NT2/D1 (cell line): ENCODE measurements at regions not wholly inside any gene's neighbourhood (a gene's known extent, or its start where the extent isn't known, plus 50 kb on each side); places are given as distances from the start of the nearest gene placed in this dataset.
"Not testable (repeated sequence)": the region's sequence is repeated elsewhere in the genome, so short reads cannot be mapped to it uniquely, and the experiment has no call there.

Experiments
- DNase-seq: peaks from one replicate; pipeline ENCODE4 v3.0.0-alpha.2; 2011; ENCODE audit warnings: low read depth, low spot score
- H3K27me3 ChIP-seq: 2 replicates; pipeline ENCODE4 v1.6.0; 2011; ENCODE audit warnings: mild to moderate bottlenecking; ENCODE audit not compliant: insufficient read length, insufficient read depth
- H3K36me3 ChIP-seq: 2 replicates; pipeline ENCODE4 v1.6.1; 2011; ENCODE audit warnings: mild to moderate bottlenecking, low read length, mixed read lengths; ENCODE audit not compliant: insufficient read depth, insufficient read length
- H3K4me1 ChIP-seq: 2 replicates; pipeline ENCODE4 v1.5.1; 2011; ENCODE audit not compliant: insufficient read depth, insufficient read length
- H3K4me3 ChIP-seq: 2 replicates; pipeline ENCODE4 v1.5.1; 2011; ENCODE audit warnings: low read depth; ENCODE audit not compliant: insufficient read length
- H3K9ac ChIP-seq: 2 replicates; pipeline ENCODE4 v1.6.0; 2011; ENCODE audit warnings: low read depth; ENCODE audit not compliant: insufficient read length
- H3K9me3 ChIP-seq: 2 replicates; pipeline ENCODE4 v1.5.1; 2011; ENCODE audit warnings: mild to moderate bottlenecking, low read length; ENCODE audit not compliant: insufficient read depth
- SUZ12 ChIP-seq: IDR thresholded peaks from 2 replicates; pipeline ENCODE4 v1.6.1; 2011; ENCODE audit not compliant: insufficient read length, insufficient read depth; ENCODE audit errors: extremely low read depth
- YY1 ChIP-seq: IDR thresholded peaks from 2 replicates; pipeline ENCODE4 v1.6.1; 2011; ENCODE audit not compliant: insufficient read length, insufficient read depth
- ZNF274 ChIP-seq: IDR thresholded peaks from 2 replicates; pipeline ENCODE4 v1.6.1; 2011; ENCODE audit warnings: mild to moderate bottlenecking, low read depth, low read length

- no peak for DNase-seq
Observed at GRCh38 chr1:182211386-182211785, 149.9 kb upstream of the ZNF648 start.

DNA sequence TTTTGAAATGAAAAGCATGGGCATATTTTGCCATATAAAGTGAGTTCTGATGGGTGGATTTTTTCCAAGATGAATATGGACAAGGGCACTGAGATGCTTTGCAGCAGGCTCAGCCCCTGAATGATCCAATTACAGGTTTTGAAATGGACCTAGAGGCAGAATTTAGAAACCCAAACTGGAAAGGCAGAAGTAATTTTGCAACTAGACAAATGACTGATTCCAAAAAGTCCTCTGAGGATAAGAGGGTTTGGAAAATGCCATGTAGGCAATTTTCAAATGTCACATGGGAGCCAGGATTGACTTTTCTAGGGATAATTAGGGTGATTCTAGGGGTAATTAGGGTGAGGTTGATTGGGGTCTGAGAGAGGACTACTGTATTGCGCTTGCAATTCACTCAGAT lies 148.9 kb upstream of the ZNF648 start:
- Histone ChIP-seq H3K9me3 (no peaks in the 10 kb centered on the region), H3K36me3 (no peaks in the 10 kb centered on the region), H3K4me3 (no peak overlapping the region), H3K4me1 (peaks cover 4% of the 10 kb centered on the region), H3K9ac (no peak overlapping the region), H3K27me3 (no peaks in the 10 kb centered on the region)
- no peak for DNase-seq
- TF ChIP-seq ZNF274 (no peak), YY1 (no peak), SUZ12 (no peak)

More at GRCh38 chr1:182211386-182211785, 149.9 kb upstream of the ZNF648 start:
- Histone ChIP-seq H3K4me3 (no peak overlapping the region), H3K9ac (no peak overlapping the region), H3K36me3 (no peaks in the 10 kb centered on the region), H3K4me1 (peaks cover 4% of the 10 kb centered on the region), H3K27me3 (no peaks in the 10 kb centered on the region), H3K9me3 (no peaks in the 10 kb centered on the region)
- TF ChIP-seq ZNF274 (no peak), YY1 (no peak), SUZ12 (no peak)

DNA sequence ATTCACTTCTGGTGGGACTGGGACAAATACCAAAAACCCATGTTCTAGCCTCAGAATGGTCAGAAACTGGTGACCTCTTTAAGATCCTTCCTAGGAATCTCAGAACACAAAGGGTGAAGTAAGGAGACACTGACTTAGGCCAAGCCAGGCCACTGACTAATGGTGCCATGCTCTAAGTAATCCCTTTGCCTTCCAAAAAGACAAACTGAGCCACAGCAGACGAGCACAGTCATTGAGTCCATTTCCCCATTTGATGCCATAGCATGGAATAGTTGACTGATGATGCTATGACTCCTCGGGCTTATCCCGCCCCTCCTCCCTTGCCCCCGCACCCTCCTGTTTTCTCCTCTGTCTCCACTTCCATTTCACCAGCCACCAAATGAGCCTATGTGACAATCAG lies 145.8 kb upstream of the ZNF648 start:
- H3K36me3 ChIP-seq = no peaks in the 10 kb centered on the region
- H3K9me3 ChIP-seq = no peaks in the 10 kb centered on the region
- no peak for TF ChIP-seq YY1
- no peak for TF ChIP-seq ZNF274
- TF ChIP-seq SUZ12 = no peak
- DNase-seq = no peak
- H3K27me3 ChIP-seq = no peaks in the 10 kb centered on the region
- no peak overlapping the region for H3K4me3 ChIP-seq
- H3K4me1 ChIP-seq = peaks cover 4% of the 10 kb centered on the region
- no peak overlapping the region for H3K9ac ChIP-seq

DNA sequence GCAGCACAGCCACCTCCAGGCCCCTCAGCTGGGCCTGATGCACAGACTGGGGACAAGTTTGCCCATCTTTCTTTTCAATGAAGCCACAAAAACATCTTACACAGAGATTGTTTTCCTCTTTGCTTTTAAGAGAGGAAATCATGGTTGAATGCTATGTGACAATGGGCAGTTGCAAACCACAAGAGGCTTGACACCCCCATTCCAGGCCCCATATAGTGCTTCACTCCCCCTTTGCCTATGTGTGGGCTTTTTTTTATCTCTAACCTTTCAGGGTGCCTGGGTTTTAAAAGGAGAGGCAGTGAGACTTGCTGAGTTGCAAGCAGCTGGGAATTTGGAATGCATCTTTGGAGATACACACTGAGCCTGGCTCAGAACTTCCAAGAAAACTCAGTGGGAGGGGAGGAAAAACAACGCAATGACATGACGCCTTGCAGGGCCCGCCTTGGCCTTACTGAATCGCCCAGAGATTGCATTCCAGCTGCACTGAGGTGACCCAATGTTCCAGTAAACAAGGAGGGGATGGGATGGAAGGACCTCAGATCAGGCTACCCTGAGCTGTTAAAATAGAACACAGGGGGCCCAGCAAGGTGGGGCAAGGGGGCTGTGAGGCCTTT lies 145.2 kb upstream of the ZNF648 start:
- peaks cover 4% of the 10 kb centered on the region for H3K4me1 ChIP-seq
- no peaks in the 10 kb centered on the region for H3K36me3 ChIP-seq
- no peak overlapping the region for H3K9ac ChIP-seq
- H3K27me3 ChIP-seq = no peaks in the 10 kb centered on the region
- H3K9me3 ChIP-seq = no peaks in the 10 kb centered on the region
- no peak overlapping the region for H3K4me3 ChIP-seq
- no peak for DNase-seq
- TF ChIP-seq SUZ12 (no peak), ZNF274 (no peak), YY1 (no peak)

GRCh38 chr1:182205351-182206022 lies 144.0 kb upstream of the ZNF648 start:
- peaks cover 4% of the 10 kb centered on the region for H3K4me1 ChIP-seq
- no peak for DNase-seq
- no peaks in the 10 kb centered on the region for H3K27me3 ChIP-seq
- no peak overlapping the region for H3K9ac ChIP-seq
- H3K36me3 ChIP-seq = no peaks in the 10 kb centered on the region
- H3K4me3 ChIP-seq = no peak overlapping the region
- H3K9me3 ChIP-seq = no peaks in the 10 kb centered on the region
- no peak for TF ChIP-seq ZNF274
- no peak for TF ChIP-seq SUZ12
- no peak for TF ChIP-seq YY1

DNA sequence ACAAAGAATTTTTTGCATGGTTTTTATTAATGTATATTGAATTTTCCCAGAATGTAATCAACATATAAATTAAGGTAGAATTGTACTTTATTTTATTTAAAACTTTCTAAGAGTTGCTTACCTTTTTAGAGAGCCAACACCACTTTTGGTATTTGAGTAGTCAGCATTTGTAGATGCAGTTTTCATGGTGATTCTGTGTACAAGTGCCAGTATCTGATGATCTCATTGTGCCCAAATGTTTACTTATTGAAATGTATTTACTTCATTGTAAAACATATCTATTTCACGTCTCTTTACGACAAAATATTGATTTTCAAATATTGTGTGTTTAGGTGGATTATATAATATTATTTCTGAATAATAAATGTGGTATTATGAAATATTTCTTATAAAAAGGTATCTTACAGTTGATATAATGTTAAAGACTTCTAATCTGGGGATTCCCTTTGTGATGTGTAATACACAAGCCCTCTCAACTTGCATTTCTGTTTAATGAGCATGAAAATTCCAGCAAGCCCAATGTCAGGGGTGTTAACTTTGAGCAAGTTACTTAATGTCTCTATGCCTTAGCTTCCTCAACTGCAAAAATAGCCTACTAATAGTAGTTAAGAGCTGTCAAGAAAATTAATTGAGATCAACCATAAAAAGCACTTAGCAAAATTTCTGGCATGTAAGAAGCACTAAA lies 141.8 kb upstream of the ZNF648 start:
- no peaks in the 10 kb centered on the region for H3K9me3 ChIP-seq
- no peak overlapping the region for H3K4me3 ChIP-seq
- no peaks in the 10 kb centered on the region for H3K27me3 ChIP-seq
- no peak overlapping the region for H3K9ac ChIP-seq
- TF ChIP-seq YY1 (no peak), ZNF274 (no peak), SUZ12 (no peak)
- DNase-seq = no peak
- peaks cover 4% of the 10 kb centered on the region for H3K4me1 ChIP-seq
- H3K36me3 ChIP-seq = no peaks in the 10 kb centered on the region

DNA sequence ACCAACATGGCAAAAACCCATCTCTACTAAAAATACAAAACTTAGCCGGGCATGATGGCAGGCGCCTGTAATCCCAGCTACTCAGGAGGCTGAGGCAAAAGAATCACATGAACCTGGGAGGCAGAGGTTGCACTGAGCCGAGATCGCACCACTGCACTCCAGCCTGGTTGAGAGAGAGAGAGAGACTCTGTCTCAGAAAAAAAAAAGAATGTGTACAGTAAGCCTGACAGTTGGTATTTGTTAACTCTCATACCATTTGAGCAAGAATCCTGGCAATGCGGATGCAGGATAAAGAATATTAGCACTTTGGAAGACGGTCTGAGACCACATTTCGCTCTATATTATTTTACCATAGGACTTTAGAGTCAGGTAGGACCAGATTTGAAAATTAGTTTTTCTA lies 140.0 kb upstream of the ZNF648 start:
- not testable (repeated sequence) for H3K9ac ChIP-seq, H3K27me3 ChIP-seq, DNase-seq, H3K36me3 ChIP-seq, H3K9me3 ChIP-seq, H3K4me1 ChIP-seq, H3K4me3 ChIP-seq
